ENCODE measurements at regions not wholly inside any gene's neighbourhood (a gene's known extent, or its start where the extent isn't known, plus 50 kb on each side); places are given as distances from the start of the nearest gene placed in this dataset.

GRCh38 chr7:15891151-15891881, 204.8 kb upstream of the MEOX2 start:
- Histone ChIP-seq H3K27ac (ENCODE audit: low read depth, low read length) (no peak overlapping the region), H3K36me3 (ENCODE audit: control insufficient read depth in 2 of 3, insufficient read depth in 3 of 3, low read length in 3 of 3) (no peaks in the 10 kb centered on the region), H3K4me3 (ENCODE audit: low read length) (no peak overlapping the region), H3K27me3 (ENCODE audit: control insufficient read depth in 2 of 2, insufficient read depth in 2 of 2, low read length in 2 of 2) (no peaks in the 10 kb centered on the region), H3K9me3 (ENCODE audit: control insufficient read depth in 2 of 3, low read length in 3 of 3) (no peaks in the 10 kb centered on the region), H3K4me1 (ENCODE audit: control insufficient read depth in 2 of 2, insufficient read depth in 2 of 2, low read length in 2 of 2) (no peaks in the 10 kb centered on the region)
- peaks cover 0 to 5% (median 0%) of the 10 kb centered on the region in 5 donors for H3K36me3 Mint-ChIP-seq
- ATAC-seq (no peak), DNase-seq (no peak)
- POLR2A ChIA-PET: no interaction called here
- intact Hi-C loops (cut with micrococcal nuclease): no loop called here
- peaks cover 0 to 22% (median 7%) of the 10 kb centered on the region in 11 donors for H3K9me3 Mint-ChIP-seq
- H3K4me3 Mint-ChIP-seq: no peak overlapping the region
- CTCF ChIA-PET: no interaction called here
- no peaks in the 10 kb centered on the region for H3K4me1 Mint-ChIP-seq
- no peaks in the 10 kb centered on the region for H3K27me3 Mint-ChIP-seq
- H3K27ac Mint-ChIP-seq: no peak overlapping the region

- H3K36me3 ChIP-seq (ENCODE audit: control insufficient read depth in 2 of 3, insufficient read depth in 3 of 3, low read length in 3 of 3): no peaks in the 10 kb centered on the region
- no peak overlapping the region for H3K27ac Mint-ChIP-seq
Observed at GRCh38 chr7:15889507-15889906, 203.0 kb upstream of the MEOX2 start.

GRCh38 chr7:15888090-15888489, 201.6 kb upstream of the MEOX2 start:
- CTCF ChIA-PET: no interaction called here
- H3K27ac ChIP-seq (ENCODE audit: low read depth, low read length): no peak overlapping the region
- H3K4me1 Mint-ChIP-seq: no peaks in the 10 kb centered on the region
- no peaks in the 10 kb centered on the region for H3K27me3 ChIP-seq (ENCODE audit: control insufficient read depth in 2 of 2, insufficient read depth in 2 of 2, low read length in 2 of 2)
- POLR2A ChIA-PET: no interaction called here
- no peaks in the 10 kb centered on the region for H3K27me3 Mint-ChIP-seq
- ATAC-seq (no peak), DNase-seq (no peak)
- H3K9me3 ChIP-seq (ENCODE audit: control insufficient read depth in 2 of 3, low read length in 3 of 3): no peaks in the 10 kb centered on the region
- no peak overlapping the region for H3K4me3 Mint-ChIP-seq
- H3K27ac Mint-ChIP-seq: no peak overlapping the region
- no peaks in the 10 kb centered on the region for H3K36me3 Mint-ChIP-seq
- H3K4me3 ChIP-seq (ENCODE audit: low read length): no peak overlapping the region
- H3K36me3 ChIP-seq (ENCODE audit: control insufficient read depth in 2 of 3, insufficient read depth in 3 of 3, low read length in 3 of 3): no peaks in the 10 kb centered on the region
- H3K9me3 Mint-ChIP-seq: peaks cover 0 to 16% (median 0%) of the 10 kb centered on the region in 11 donors
- H3K4me1 ChIP-seq (ENCODE audit: control insufficient read depth in 2 of 2, insufficient read depth in 2 of 2, low read length in 2 of 2): no peaks in the 10 kb centered on the region
- intact Hi-C loops (cut with micrococcal nuclease): no loop called here

More at GRCh38 chr7:15889507-15889906, 203.0 kb upstream of the MEOX2 start:
- CTCF ChIA-PET: no interaction called here
- DNase-seq (no peak), ATAC-seq (no peak)
- POLR2A ChIA-PET: no interaction called here
- Histone ChIP-seq H3K4me3 (ENCODE audit: low read length) (no peak overlapping the region), H3K27me3 (ENCODE audit: control insufficient read depth in 2 of 2, insufficient read depth in 2 of 2, low read length in 2 of 2) (no peaks in the 10 kb centered on the region), H3K27ac (ENCODE audit: low read depth, low read length) (no peak overlapping the region), H3K9me3 (ENCODE audit: control insufficient read depth in 2 of 3, low read length in 3 of 3) (no peaks in the 10 kb centered on the region), H3K4me1 (ENCODE audit: control insufficient read depth in 2 of 2, insufficient read depth in 2 of 2, low read length in 2 of 2) (no peaks in the 10 kb centered on the region)
- intact Hi-C loops (cut with micrococcal nuclease): no loop called here
- H3K4me1 Mint-ChIP-seq: no peaks in the 10 kb centered on the region
- peaks cover 0 to 15% (median 3%) of the 10 kb centered on the region in 11 donors for H3K9me3 Mint-ChIP-seq
- no peak overlapping the region for H3K4me3 Mint-ChIP-seq
- H3K27me3 Mint-ChIP-seq: no peaks in the 10 kb centered on the region
- H3K36me3 Mint-ChIP-seq: no peaks in the 10 kb centered on the region

- H3K27me3 ChIP-seq (ENCODE audit: control insufficient read depth in 2 of 2, insufficient read depth in 2 of 2, low read length in 2 of 2): no peaks in the 10 kb centered on the region
- no peak overlapping the region for H3K27ac ChIP-seq (ENCODE audit: low read depth, low read length)
- Mint-ChIP-seq H3K36me3 (no peaks in the 10 kb centered on the region), H3K4me3 (no peak overlapping the region), H3K9me3 (peaks cover 0 to 23% (median 0%) of the 10 kb centered on the region in 11 donors), H3K27me3 (no peaks in the 10 kb centered on the region), H3K27ac (no peak overlapping the region), H3K4me1 (no peaks in the 10 kb centered on the region)
- POLR2A ChIA-PET: no interaction called here
- CTCF ChIA-PET: no interaction called here
- DNase-seq (no peak), ATAC-seq (no peak)
- H3K4me3 ChIP-seq (ENCODE audit: low read length): no peak overlapping the region
- H3K4me1 ChIP-seq (ENCODE audit: control insufficient read depth in 2 of 2, insufficient read depth in 2 of 2, low read length in 2 of 2): no peaks in the 10 kb centered on the region
- intact Hi-C loops (cut with micrococcal nuclease): no loop called here
- no peaks in the 10 kb centered on the region for H3K36me3 ChIP-seq (ENCODE audit: control insufficient read depth in 2 of 3, insufficient read depth in 3 of 3, low read length in 3 of 3)
- H3K9me3 ChIP-seq (ENCODE audit: control insufficient read depth in 2 of 3, low read length in 3 of 3): no peaks in the 10 kb centered on the region
Observed at GRCh38 chr7:15886626-15887025, 200.1 kb upstream of the MEOX2 start.

- Mint-ChIP-seq H3K9me3 (peaks cover 0 to 23% (median 2%) of the 10 kb centered on the region in 11 donors), H3K27ac (no peak overlapping the region), H3K4me3 (no peak overlapping the region), H3K27me3 (no peaks in the 10 kb centered on the region), H3K4me1 (no peaks in the 10 kb centered on the region), H3K36me3 (no peaks in the 10 kb centered on the region)
- intact Hi-C loops (cut with micrococcal nuclease): no loop called here
- Histone ChIP-seq H3K27me3 (ENCODE audit: control insufficient read depth in 2 of 2, insufficient read depth in 2 of 2, low read length in 2 of 2) (no peaks in the 10 kb centered on the region), H3K27ac (ENCODE audit: low read depth, low read length) (no peak overlapping the region), H3K4me1 (ENCODE audit: control insufficient read depth in 2 of 2, insufficient read depth in 2 of 2, low read length in 2 of 2) (no peaks in the 10 kb centered on the region), H3K36me3 (ENCODE audit: control insufficient read depth in 2 of 3, insufficient read depth in 3 of 3, low read length in 3 of 3) (no peaks in the 10 kb centered on the region), H3K4me3 (ENCODE audit: low read length) (no peak overlapping the region), H3K9me3 (ENCODE audit: control insufficient read depth in 2 of 3, low read length in 3 of 3) (no peaks in the 10 kb centered on the region)
- ATAC-seq: no peak
- no peak for DNase-seq
- POLR2A ChIA-PET: no interaction called here
- CTCF ChIA-PET: no interaction called here
Observed at GRCh38 chr7:15885678-15886077, 199.2 kb upstream of the MEOX2 start.

- CTCF ChIA-PET: no interaction called here
- POLR2A ChIA-PET: no interaction called here
- Mint-ChIP-seq H3K9me3 (peaks cover 0 to 15% (median 4%) of the 10 kb centered on the region in 11 donors), H3K27ac (no peak overlapping the region), H3K4me3 (no peak overlapping the region), H3K27me3 (no peaks in the 10 kb centered on the region), H3K4me1 (no peaks in the 10 kb centered on the region), H3K36me3 (no peaks in the 10 kb centered on the region)
- H3K27ac ChIP-seq (ENCODE audit: low read depth, low read length): no peak overlapping the region
- DNase-seq (no peak), ATAC-seq (no peak)
- H3K9me3 ChIP-seq (ENCODE audit: control insufficient read depth in 2 of 3, low read length in 3 of 3): no peaks in the 10 kb centered on the region
- no peaks in the 10 kb centered on the region for H3K27me3 ChIP-seq (ENCODE audit: control insufficient read depth in 2 of 2, insufficient read depth in 2 of 2, low read length in 2 of 2)
- H3K36me3 ChIP-seq (ENCODE audit: control insufficient read depth in 2 of 3, insufficient read depth in 3 of 3, low read length in 3 of 3): no peaks in the 10 kb centered on the region
- H3K4me1 ChIP-seq (ENCODE audit: control insufficient read depth in 2 of 2, insufficient read depth in 2 of 2, low read length in 2 of 2): no peaks in the 10 kb centered on the region
- no peak overlapping the region for H3K4me3 ChIP-seq (ENCODE audit: low read length)
- intact Hi-C loops (cut with micrococcal nuclease): no loop called here
Observed at GRCh38 chr7:15874774-15875173, 188.3 kb upstream of the MEOX2 start.

GRCh38 chr7:15870347-15870746, 183.9 kb upstream of the MEOX2 start:
- Mint-ChIP-seq H3K27ac (no peak overlapping the region), H3K27me3 (no peaks in the 10 kb centered on the region), H3K9me3 (peaks cover 0 to 8% (median 0%) of the 10 kb centered on the region in 11 donors), H3K4me1 (no peaks in the 10 kb centered on the region), H3K4me3 (no peak overlapping the region), H3K36me3 (no peaks in the 10 kb centered on the region)
- Histone ChIP-seq H3K4me3 (ENCODE audit: low read length) (no peak overlapping the region), H3K27me3 (ENCODE audit: control insufficient read depth in 2 of 2, insufficient read depth in 2 of 2, low read length in 2 of 2) (no peaks in the 10 kb centered on the region), H3K9me3 (ENCODE audit: control insufficient read depth in 2 of 3, low read length in 3 of 3) (no peaks in the 10 kb centered on the region), H3K27ac (ENCODE audit: low read depth, low read length) (no peak overlapping the region), H3K4me1 (ENCODE audit: control insufficient read depth in 2 of 2, insufficient read depth in 2 of 2, low read length in 2 of 2) (no peaks in the 10 kb centered on the region), H3K36me3 (ENCODE audit: control insufficient read depth in 2 of 3, insufficient read depth in 3 of 3, low read length in 3 of 3) (no peaks in the 10 kb centered on the region)
- ChIA-PET POLR2A (no interaction called here), CTCF (no interaction called here)
- DNase-seq (no peak), ATAC-seq (no peak)
- intact Hi-C loops (cut with micrococcal nuclease): no loop called here
